ENCODE measurements at regions not wholly inside any gene's neighbourhood (a gene's known extent, or its start where the extent isn't known, plus 50 kb on each side); places are given as distances from the start of the nearest gene placed in this dataset.

- H3K4me1 Mint-ChIP-seq: peaks cover 21% of the 10 kb centered on the region
- H3K27me3 Mint-ChIP-seq (ENCODE audit: low read depth): peaks cover 7% of the 10 kb centered on the region
- H3K4me3 Mint-ChIP-seq: no peak overlapping the region
- TF ChIP-seq CTCF (IDR thresholded peaks at IDR 0.05; ENCODE audit: unreplicated experiment in 3 of 3): no peak
- no peaks in the 10 kb centered on the region for H3K9me3 Mint-ChIP-seq
- no peaks in the 10 kb centered on the region for H3K36me3 Mint-ChIP-seq (ENCODE audit: low read depth)
- peak overlapping the region in 1 of 3 experiments; percentile 70 for H3K27ac Mint-ChIP-seq
These were observed 1006.5 kb downstream of the KCNMA1 start for GRCh38 chr10:76631036-76631670.

GRCh38 chr10:76628801-76629200 is 1008.8 kb downstream of the KCNMA1 start:
- Mint-ChIP-seq H3K9me3 (no peaks in the 10 kb centered on the region), H3K4me1 (peaks cover 24% of the 10 kb centered on the region), H3K27ac (no peak overlapping the region), H3K4me3 (no peak overlapping the region), H3K27me3 (ENCODE audit: low read depth) (peaks cover 5% of the 10 kb centered on the region), H3K36me3 (ENCODE audit: low read depth) (no peaks in the 10 kb centered on the region)
- TF ChIP-seq CTCF (IDR thresholded peaks at IDR 0.05; ENCODE audit: unreplicated experiment in 3 of 3): no peak

GRCh38 chr10:76626386-76626785 is 1011.2 kb downstream of the KCNMA1 start:
- Mint-ChIP-seq H3K4me1 (peaks cover 15% of the 10 kb centered on the region), H3K27me3 (ENCODE audit: low read depth) (no peaks in the 10 kb centered on the region), H3K27ac (peak overlapping the region in 2 of 3 experiments; percentile 30 to 42), H3K4me3 (no peak overlapping the region), H3K9me3 (peaks cover 4% of the 10 kb centered on the region), H3K36me3 (ENCODE audit: low read depth) (no peaks in the 10 kb centered on the region)
- TF ChIP-seq CTCF (IDR thresholded peaks at IDR 0.05; ENCODE audit: unreplicated experiment in 3 of 3): no peak

- Mint-ChIP-seq H3K4me3 (no peak overlapping the region), H3K27me3 (ENCODE audit: low read depth) (no peaks in the 10 kb centered on the region), H3K36me3 (ENCODE audit: low read depth) (no peaks in the 10 kb centered on the region), H3K9me3 (peaks cover 13% of the 10 kb centered on the region), H3K27ac (no peak overlapping the region), H3K4me1 (peaks cover 10% of the 10 kb centered on the region)
- no peak for TF ChIP-seq CTCF (IDR thresholded peaks at IDR 0.05; ENCODE audit: unreplicated experiment in 3 of 3)
These were observed 1013.1 kb downstream of the KCNMA1 start for GRCh38 chr10:76624470-76624869.

GRCh38 chr10:76621886-76622620 is 1015.6 kb downstream of the KCNMA1 start:
- peaks cover 21% of the 10 kb centered on the region for H3K9me3 Mint-ChIP-seq
- no peak for TF ChIP-seq CTCF (IDR thresholded peaks at IDR 0.05; ENCODE audit: unreplicated experiment in 3 of 3)
- no peak overlapping the region for H3K27ac Mint-ChIP-seq
- H3K4me3 Mint-ChIP-seq: no peak overlapping the region
- H3K4me1 Mint-ChIP-seq: peaks cover 10% of the 10 kb centered on the region
- no peaks in the 10 kb centered on the region for H3K36me3 Mint-ChIP-seq (ENCODE audit: low read depth)
- H3K27me3 Mint-ChIP-seq (ENCODE audit: low read depth): no peaks in the 10 kb centered on the region

GRCh38 chr10:76618641-76619040 is 1019.0 kb downstream of the KCNMA1 start:
- peaks cover 25% of the 10 kb centered on the region for H3K9me3 Mint-ChIP-seq
- no peaks in the 10 kb centered on the region for H3K36me3 Mint-ChIP-seq (ENCODE audit: low read depth)
- no peak for TF ChIP-seq CTCF (IDR thresholded peaks at IDR 0.05; ENCODE audit: unreplicated experiment in 3 of 3)
- H3K27me3 Mint-ChIP-seq (ENCODE audit: low read depth): no peaks in the 10 kb centered on the region
- H3K27ac Mint-ChIP-seq: no peak overlapping the region
- no peaks in the 10 kb centered on the region for H3K4me1 Mint-ChIP-seq
- no peak overlapping the region for H3K4me3 Mint-ChIP-seq

All from nephron (organoid).